H9 (cell line): ENCODE measurements at regions not wholly inside any gene's neighbourhood (a gene's known extent, or its start where the extent isn't known, plus 50 kb on each side); places are given as distances from the start of the nearest gene placed in this dataset.

Experiments used
- DNase-seq: peaks from one replicate; pipeline ENCODE4 v3.0.0-alpha.2; 2017
- H2AFZ ChIP-seq: one replicate; pipeline ENCODE4 v1.6.1; 2013; ENCODE audit warnings: mild to moderate bottlenecking, low read length, control low read depth, moderate library complexity
- H2AK5ac ChIP-seq: 2 replicates; pipeline ENCODE4 v1.6.1; 2013; ENCODE audit warnings: low read length, control low read depth, mixed read lengths; ENCODE audit not compliant: insufficient read length
- H2BK120ac ChIP-seq: one replicate; pipeline ENCODE4 v1.6.1; 2013; ENCODE audit warnings: low read depth, mild to moderate bottlenecking, low read length, control low read depth, inconsistent platforms; ENCODE audit not compliant: poor library complexity, severe bottlenecking
- H2BK12ac ChIP-seq: 2 replicates; pipeline ENCODE4 v1.6.1; 2013; ENCODE audit warnings: low read length, control low read depth, mixed read lengths, low read depth; ENCODE audit not compliant: insufficient read length
- H2BK15ac ChIP-seq: 2 replicates; pipeline ENCODE4 v1.6.1; 2013; ENCODE audit warnings: low read depth, low read length, control low read depth
- H2BK20ac ChIP-seq: one replicate; pipeline ENCODE4 v1.6.1; 2013; ENCODE audit warnings: low read depth, mild to moderate bottlenecking, low read length, control low read depth, inconsistent platforms; ENCODE audit not compliant: poor library complexity, severe bottlenecking
- H2BK5ac ChIP-seq: 2 replicates; pipeline ENCODE4 v1.6.1; 2013; ENCODE audit warnings: low read length, control low read depth, mixed read lengths; ENCODE audit not compliant: insufficient read length
- H3K14ac ChIP-seq: 2 replicates; pipeline ENCODE4 v1.6.1; 2013; ENCODE audit warnings: low read length, control low read depth; ENCODE audit not compliant: insufficient read depth
- H3K18ac ChIP-seq: 2 replicates; pipeline ENCODE4 v1.6.1; 2013; ENCODE audit warnings: low read depth, mild to moderate bottlenecking, mixed read lengths, low read length, control low read depth; ENCODE audit not compliant: insufficient read length
- H3K23ac ChIP-seq: 2 replicates; pipeline ENCODE4 v1.6.1; 2013; ENCODE audit warnings: low read length, control low read depth, mixed read lengths, low read depth; ENCODE audit not compliant: insufficient read length
- H3K23me2 ChIP-seq: 2 replicates; pipeline ENCODE4 v1.6.1; 2013; ENCODE audit warnings: low read depth, mild to moderate bottlenecking, mixed read lengths, low read length, control low read depth; ENCODE audit not compliant: insufficient read length, poor library complexity, severe bottlenecking
- H3K27ac ChIP-seq: 2 replicates; pipeline ENCODE4 v1.5.1; 2013; ENCODE audit warnings: low read length, control low read depth, mixed read lengths, low read depth; ENCODE audit not compliant: insufficient read length
- H3K27me3 ChIP-seq: 2 replicates; pipeline ENCODE4 v1.6.1; 2013; ENCODE audit warnings: low read length, control low read depth, inconsistent platforms; ENCODE audit not compliant: insufficient read depth
- H3K4ac ChIP-seq: 2 replicates; pipeline ENCODE4 v1.6.1; 2013; ENCODE audit warnings: low read depth, mild to moderate bottlenecking, control low read depth, inconsistent platforms, low read length, moderate library complexity
- H3K4me1 ChIP-seq: 2 replicates; pipeline ENCODE4 v1.6.1; 2013; ENCODE audit warnings: low read length, control low read depth, inconsistent platforms; ENCODE audit not compliant: insufficient read depth
- H3K4me2 ChIP-seq: 2 replicates; pipeline ENCODE4 v1.6.1; 2013; ENCODE audit warnings: low read length, control low read depth, mixed read lengths; ENCODE audit not compliant: insufficient read length, insufficient read depth
- H3K56ac ChIP-seq: 2 replicates; pipeline ENCODE4 v1.6.1; 2013; ENCODE audit warnings: low read depth, mild to moderate bottlenecking, mixed read lengths, low read length, control low read depth; ENCODE audit not compliant: insufficient read length
- H3K79me1 ChIP-seq: 2 replicates; pipeline ENCODE4 v1.6.1; 2013; ENCODE audit warnings: low read depth, mild to moderate bottlenecking, moderate library complexity, low read length, control low read depth, inconsistent platforms; ENCODE audit not compliant: insufficient read depth, poor library complexity, severe bottlenecking
- H3K79me2 ChIP-seq: 2 replicates; pipeline ENCODE4 v1.6.1; 2013; ENCODE audit warnings: low read length, control low read depth, inconsistent platforms; ENCODE audit not compliant: insufficient read depth
- H3K9ac ChIP-seq: 2 replicates; pipeline ENCODE4 v1.6.1; 2013; ENCODE audit warnings: low read length, control low read depth, mixed read lengths; ENCODE audit not compliant: insufficient read length; ENCODE audit errors: extremely low read depth
- H3K9me3 ChIP-seq: one replicate; pipeline ENCODE4 v1.6.1; 2013; ENCODE audit warnings: low read depth, low read length, inconsistent platforms; ENCODE audit not compliant: control insufficient read depth
- H3T11ph ChIP-seq: one replicate; pipeline ENCODE4 v1.6.1; 2013; ENCODE audit warnings: mild to moderate bottlenecking, low read length, control low read depth, inconsistent platforms
- H4K20me1 ChIP-seq: one replicate; pipeline ENCODE4 v1.6.1; 2013; ENCODE audit not compliant: control insufficient read depth, insufficient read length, insufficient read depth
- H4K5ac ChIP-seq: 2 replicates; pipeline ENCODE4 v1.6.1; 2013; ENCODE audit warnings: low read depth, mild to moderate bottlenecking, mixed read lengths, low read length, control low read depth; ENCODE audit not compliant: insufficient read length
- H4K8ac ChIP-seq: replicated peaks from 2 replicates; pipeline ENCODE4 v1.6.1; 2013; ENCODE audit warnings: low read length, control low read depth, mixed read lengths, low read depth; ENCODE audit not compliant: insufficient read length
- H4K91ac ChIP-seq: 2 replicates; pipeline ENCODE4 v1.6.1; 2013; ENCODE audit warnings: low read depth, mild to moderate bottlenecking, moderate library complexity, mixed read lengths, low read length, control low read depth; ENCODE audit not compliant: insufficient read length
- H3K27ac Mint-ChIP-seq, 3 experiments: 2 replicates in 2 of 3; 3 replicates in 1 of 3; pipeline ENCODE4 v1.8.0; 2020 to 2021; ENCODE audit warnings: mixed read lengths in 3 of 3, mild to moderate bottlenecking in 1 of 3, moderate library complexity in 1 of 3
- H3K27me3 Mint-ChIP-seq: 2 replicates; pipeline ENCODE4 v1.8.0; 2021; ENCODE audit warnings: low read depth, mild to moderate bottlenecking, moderate library complexity, mixed read lengths
- H3K36me3 Mint-ChIP-seq, 3 experiments: 2 replicates in 2 of 3; 3 replicates in 1 of 3; pipeline ENCODE4 v1.8.0; 2020 to 2021; ENCODE audit warnings: low read depth in 3 of 3, mixed read lengths in 3 of 3; ENCODE audit not compliant: insufficient read depth in 1 of 3
- H3K4me1 Mint-ChIP-seq, 2 experiments: 2 replicates each; pipeline ENCODE4 v1.8.0; 2020; ENCODE audit warnings: mixed read lengths in 2 of 2
- H3K4me3 Mint-ChIP-seq, 2 experiments: 2 replicates in 1 of 2; 3 replicates in 1 of 2; pipeline ENCODE4 v1.8.0; 2020 to 2021; ENCODE audit warnings: mild to moderate bottlenecking in 2 of 2, mixed read lengths in 2 of 2, moderate library complexity in 1 of 2
- H3K9me3 Mint-ChIP-seq, 2 experiments: 2 replicates in 1 of 2; 3 replicates in 1 of 2; pipeline ENCODE4 v1.8.0; 2020; ENCODE audit warnings: mild to moderate bottlenecking in 2 of 2, mixed read lengths in 2 of 2, moderate library complexity in 1 of 2
- WGBS: extraction: QIAGEN DNeasy Blood & Tissue Kit; methylation state at CpG from one replicate; pipeline ENCODE4 v1.1.7; 2013; ENCODE audit warnings: missing lambda C conversion rate, low lambda C conversion rate, mixed read lengths; ENCODE audit not compliant: insufficient read length; ENCODE audit errors: extremely low coverage; 5-methylcytosine and 5-hydroxymethylcytosine counted together
- TF ChIP-seq, protein P1 (sequence below): fragments of 200-600 bp; sonication (generic); conservative IDR thresholded peaks from 3 replicates; pipeline ENCODE4 v1.8.0; 2021; ENCODE audit warnings: antibody characterized with exemption, mild to moderate bottlenecking

DNA sequence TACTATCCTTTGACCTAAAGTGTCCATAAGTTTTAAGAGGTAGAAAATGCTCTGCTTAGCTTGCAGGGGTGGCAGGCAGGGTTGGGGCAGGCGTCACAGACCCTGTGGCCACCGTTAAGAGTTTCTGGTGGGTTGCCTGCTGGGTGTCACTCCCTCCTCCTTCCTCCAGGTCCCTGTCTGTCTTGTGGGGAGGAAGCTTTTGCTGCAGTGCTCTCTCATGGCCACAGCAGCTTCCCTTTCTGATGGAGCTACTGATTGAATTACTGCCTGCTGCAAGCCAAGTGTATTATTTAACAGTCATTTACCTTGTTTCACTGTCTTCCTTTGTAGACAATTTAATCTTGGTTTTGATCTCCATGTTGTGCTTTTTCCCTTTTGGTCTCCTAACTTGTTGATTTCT is 384.6 kb downstream of the IDS start:
- H4K20me1 ChIP-seq: no peaks in the 10 kb centered on the region
- H3K9ac ChIP-seq: no peak overlapping the region
- no peak overlapping the region for H3K4ac ChIP-seq
- H3K4me3 Mint-ChIP-seq: no peak overlapping the region
- H4K5ac ChIP-seq: no peak overlapping the region
- no peak for DNase-seq
- no peaks in the 10 kb centered on the region for H3K23me2 ChIP-seq
- WGBS: no CpG with 5 or more reads among the region's 2 CpGs
- H3K9me3 ChIP-seq: peaks cover 24% of the 10 kb centered on the region
- H3K56ac ChIP-seq: no peak overlapping the region
- no peak overlapping the region for H2BK120ac ChIP-seq
- H3K36me3 Mint-ChIP-seq: no peaks in the 10 kb centered on the region; a peak in 1 of 7 replicates
- H3K79me1 ChIP-seq: no peaks in the 10 kb centered on the region
- H2BK12ac ChIP-seq: no peak overlapping the region
- H4K91ac ChIP-seq: no peak overlapping the region
- H2BK20ac ChIP-seq: no peak overlapping the region
- H3K27me3 ChIP-seq: no peaks in the 10 kb centered on the region
- no peak overlapping the region for H3K27ac Mint-ChIP-seq
- no peak overlapping the region for H3K14ac ChIP-seq
- no peak overlapping the region for H3K4me2 ChIP-seq
- no peak overlapping the region for H2AK5ac ChIP-seq
- TF ChIP-seq, protein P1, sequence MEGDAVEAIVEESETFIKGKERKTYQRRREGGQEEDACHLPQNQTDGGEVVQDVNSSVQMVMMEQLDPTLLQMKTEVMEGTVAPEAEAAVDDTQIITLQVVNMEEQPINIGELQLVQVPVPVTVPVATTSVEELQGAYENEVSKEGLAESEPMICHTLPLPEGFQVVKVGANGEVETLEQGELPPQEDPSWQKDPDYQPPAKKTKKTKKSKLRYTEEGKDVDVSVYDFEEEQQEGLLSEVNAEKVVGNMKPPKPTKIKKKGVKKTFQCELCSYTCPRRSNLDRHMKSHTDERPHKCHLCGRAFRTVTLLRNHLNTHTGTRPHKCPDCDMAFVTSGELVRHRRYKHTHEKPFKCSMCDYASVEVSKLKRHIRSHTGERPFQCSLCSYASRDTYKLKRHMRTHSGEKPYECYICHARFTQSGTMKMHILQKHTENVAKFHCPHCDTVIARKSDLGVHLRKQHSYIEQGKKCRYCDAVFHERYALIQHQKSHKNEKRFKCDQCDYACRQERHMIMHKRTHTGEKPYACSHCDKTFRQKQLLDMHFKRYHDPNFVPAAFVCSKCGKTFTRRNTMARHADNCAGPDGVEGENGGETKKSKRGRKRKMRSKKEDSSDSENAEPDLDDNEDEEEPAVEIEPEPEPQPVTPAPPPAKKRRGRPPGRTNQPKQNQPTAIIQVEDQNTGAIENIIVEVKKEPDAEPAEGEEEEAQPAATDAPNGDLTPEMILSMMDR: no peak
- no peak overlapping the region for H2BK15ac ChIP-seq
- H2BK5ac ChIP-seq: no peak overlapping the region
- H3K4me1 ChIP-seq: no peaks in the 10 kb centered on the region
- H2AFZ ChIP-seq: no peak overlapping the region
- H3K27ac ChIP-seq: no peak overlapping the region
- peaks cover 17 to 18% of the 10 kb centered on the region in 2 experiments for H3K4me1 Mint-ChIP-seq
- no peak overlapping the region for H3K18ac ChIP-seq
- H3T11ph ChIP-seq: no peak overlapping the region
- no peaks in the 10 kb centered on the region for H3K79me2 ChIP-seq
- H3K23ac ChIP-seq: no peak overlapping the region
- no peaks in the 10 kb centered on the region for H3K27me3 Mint-ChIP-seq
- peaks cover 65 to 71% of the 10 kb centered on the region in 2 experiments for H3K9me3 Mint-ChIP-seq
- no peak overlapping the region for H4K8ac ChIP-seq
